COLO668 (cell line): ENCODE measurements at regions not wholly inside any gene's neighbourhood (a gene's known extent, or its start where the extent isn't known, plus 50 kb on each side); places are given as distances from the start of the nearest gene placed in this dataset.
"Not testable (repeated sequence)": the region's sequence is repeated elsewhere in the genome, so short reads cannot be mapped to it uniquely, and the experiment has no call there.

ENCODE experiments used
- DNase-seq: peaks from one replicate; lab custom pipeline; 2025; ENCODE audit not compliant: unreplicated experiment; lab: John Stamatoyannopoulos, UW

- DNase-seq: no peak
Measured at GRCh38 chr20:5393218-5393870, 76.6 kb upstream of the PROKR2 start.

GRCh38 chr20:5390720-5391119, 74.0 kb upstream of the PROKR2 start:
- no peak for DNase-seq

GRCh38 chr20:5386846-5387245, 70.1 kb upstream of the PROKR2 start:
- not testable (repeated sequence) for DNase-seq

- not testable (repeated sequence) for DNase-seq
Measured at GRCh38 chr20:5381527-5381926, 64.8 kb upstream of the PROKR2 start.

- DNase-seq: no peak
Measured at GRCh38 chr20:5377484-5377883, 60.7 kb upstream of the PROKR2 start.

GRCh38 chr20:5376228-5376627, 59.5 kb upstream of the PROKR2 start:
- no peak for DNase-seq

GRCh38 chr20:5374171-5374570, 57.4 kb upstream of the PROKR2 start:
- DNase-seq: no peak

GRCh38 chr20:5372371-5372770, 55.6 kb upstream of the PROKR2 start:
- DNase-seq: no peak

- no peak for DNase-seq
Measured at GRCh38 chr20:5369629-5370028, 52.9 kb upstream of the PROKR2 start.
